Endothelial cell (in vitro differentiated cells): ENCODE measurements at regions not wholly inside any gene's neighbourhood (a gene's known extent, or its start where the extent isn't known, plus 50 kb on each side); places are given as distances from the start of the nearest gene placed in this dataset.
"Not testable (repeated sequence)": the region's sequence is repeated elsewhere in the genome, so short reads cannot be mapped to it uniquely, and the experiment has no call there.

Experiments
- DNase-seq: peaks from one replicate; pipeline ENCODE4 v3.0.0; 2021; ENCODE audit warnings: low spot score
- H3K27ac Mint-ChIP-seq: one replicate; pipeline ENCODE4 v1.8.0; 2021; ENCODE audit warnings: mixed read lengths, inconsistent platforms; ENCODE audit not compliant: unreplicated experiment
- H3K27me3 Mint-ChIP-seq: one replicate; pipeline ENCODE4 v1.8.0; 2021; ENCODE audit warnings: mild to moderate bottlenecking, moderate library complexity, mixed read lengths, inconsistent platforms; ENCODE audit not compliant: unreplicated experiment
- H3K36me3 Mint-ChIP-seq: one replicate; pipeline ENCODE4 v1.8.0; 2021; ENCODE audit warnings: mild to moderate bottlenecking, low read depth, mixed read lengths, inconsistent platforms; ENCODE audit not compliant: unreplicated experiment
- H3K4me1 Mint-ChIP-seq: one replicate; pipeline ENCODE4 v1.8.0; 2021; ENCODE audit warnings: mild to moderate bottlenecking, mixed read lengths, inconsistent platforms; ENCODE audit not compliant: unreplicated experiment
- H3K4me3 Mint-ChIP-seq: one replicate; pipeline ENCODE4 v1.8.0; 2021; ENCODE audit warnings: mild to moderate bottlenecking, mixed read lengths, inconsistent platforms; ENCODE audit not compliant: unreplicated experiment
- H3K9me3 Mint-ChIP-seq: one replicate; pipeline ENCODE4 v1.8.0; 2021; ENCODE audit warnings: mixed read lengths, inconsistent platforms; ENCODE audit not compliant: unreplicated experiment
- TF ChIP-seq, protein P1 (sequence below): fragments of 200-600 bp; sonication (generic); IDR thresholded peaks from one replicate; pipeline ENCODE4 v1.5.0; 2021; ENCODE audit warnings: antibody characterized with exemption; ENCODE audit not compliant: unreplicated experiment

DNA sequence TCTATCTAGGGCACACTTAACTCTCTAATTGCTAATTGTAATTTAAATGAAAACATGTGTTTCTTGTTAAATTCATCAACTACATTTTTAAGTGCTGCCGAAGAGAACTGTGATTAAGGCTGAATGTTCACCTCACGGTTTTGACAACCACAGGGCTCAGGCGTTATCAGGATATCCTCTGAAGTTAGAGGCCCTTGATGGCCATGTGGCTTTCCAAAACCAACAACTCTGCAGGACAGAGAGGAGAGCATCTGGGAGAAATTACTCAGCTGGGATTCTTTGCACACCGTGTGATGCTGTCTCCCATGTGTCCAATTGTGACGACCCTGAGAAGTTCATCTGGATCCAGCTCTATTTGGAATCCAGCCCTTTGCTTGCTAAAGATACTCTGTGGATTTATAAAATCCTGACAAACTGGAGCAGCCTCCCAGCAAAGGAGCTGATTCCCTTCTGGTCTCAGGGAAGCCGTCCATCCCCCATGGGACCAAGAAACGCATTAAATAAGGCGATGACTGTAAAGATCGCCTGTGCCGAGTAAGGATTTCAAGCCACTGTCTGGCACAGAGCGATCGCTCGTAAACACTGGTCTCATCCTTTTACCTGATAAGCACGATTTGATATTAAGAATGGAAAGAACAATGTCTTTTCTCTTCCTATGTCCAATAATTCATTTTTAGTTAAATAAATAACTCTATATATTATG lies 401.1 kb downstream of the CD83 start:
- Mint-ChIP-seq H3K4me1 (peaks cover 6% of the 10 kb centered on the region), H3K4me3 (no peak overlapping the region), H3K27ac (no peak overlapping the region), H3K27me3 (no peaks in the 10 kb centered on the region), H3K9me3 (no peaks in the 10 kb centered on the region), H3K36me3 (no peaks in the 10 kb centered on the region)
- TF ChIP-seq, protein P1, sequence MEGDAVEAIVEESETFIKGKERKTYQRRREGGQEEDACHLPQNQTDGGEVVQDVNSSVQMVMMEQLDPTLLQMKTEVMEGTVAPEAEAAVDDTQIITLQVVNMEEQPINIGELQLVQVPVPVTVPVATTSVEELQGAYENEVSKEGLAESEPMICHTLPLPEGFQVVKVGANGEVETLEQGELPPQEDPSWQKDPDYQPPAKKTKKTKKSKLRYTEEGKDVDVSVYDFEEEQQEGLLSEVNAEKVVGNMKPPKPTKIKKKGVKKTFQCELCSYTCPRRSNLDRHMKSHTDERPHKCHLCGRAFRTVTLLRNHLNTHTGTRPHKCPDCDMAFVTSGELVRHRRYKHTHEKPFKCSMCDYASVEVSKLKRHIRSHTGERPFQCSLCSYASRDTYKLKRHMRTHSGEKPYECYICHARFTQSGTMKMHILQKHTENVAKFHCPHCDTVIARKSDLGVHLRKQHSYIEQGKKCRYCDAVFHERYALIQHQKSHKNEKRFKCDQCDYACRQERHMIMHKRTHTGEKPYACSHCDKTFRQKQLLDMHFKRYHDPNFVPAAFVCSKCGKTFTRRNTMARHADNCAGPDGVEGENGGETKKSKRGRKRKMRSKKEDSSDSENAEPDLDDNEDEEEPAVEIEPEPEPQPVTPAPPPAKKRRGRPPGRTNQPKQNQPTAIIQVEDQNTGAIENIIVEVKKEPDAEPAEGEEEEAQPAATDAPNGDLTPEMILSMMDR, result no peak
- DNase-seq, result no peak

DNA sequence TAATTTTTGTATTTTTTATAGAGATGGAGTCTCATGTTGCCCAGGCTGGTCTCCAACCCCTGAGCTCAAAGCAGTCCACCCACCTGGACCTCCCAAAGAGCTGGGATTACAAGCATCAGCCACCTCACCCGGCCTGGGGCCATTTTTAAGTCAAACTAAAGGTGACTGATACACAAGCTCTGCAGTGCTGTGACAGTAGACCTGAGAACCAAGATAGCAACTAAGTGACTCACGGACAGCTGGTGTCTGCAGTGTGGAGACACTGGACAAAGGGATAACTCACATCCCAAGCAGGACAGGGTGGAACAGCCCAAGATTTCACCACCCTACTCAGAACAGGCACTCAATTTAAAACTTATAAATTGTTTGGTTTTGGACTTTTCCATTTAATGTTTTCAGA lies 402.5 kb downstream of the CD83 start:
- TF ChIP-seq, protein P1, result no peak
- Mint-ChIP-seq H3K9me3 (no peaks in the 10 kb centered on the region), H3K4me3 (no peak overlapping the region), H3K27ac (no peak overlapping the region), H3K4me1 (no peaks in the 10 kb centered on the region), H3K27me3 (no peaks in the 10 kb centered on the region), H3K36me3 (no peaks in the 10 kb centered on the region)
- DNase-seq, result no peak

DNA sequence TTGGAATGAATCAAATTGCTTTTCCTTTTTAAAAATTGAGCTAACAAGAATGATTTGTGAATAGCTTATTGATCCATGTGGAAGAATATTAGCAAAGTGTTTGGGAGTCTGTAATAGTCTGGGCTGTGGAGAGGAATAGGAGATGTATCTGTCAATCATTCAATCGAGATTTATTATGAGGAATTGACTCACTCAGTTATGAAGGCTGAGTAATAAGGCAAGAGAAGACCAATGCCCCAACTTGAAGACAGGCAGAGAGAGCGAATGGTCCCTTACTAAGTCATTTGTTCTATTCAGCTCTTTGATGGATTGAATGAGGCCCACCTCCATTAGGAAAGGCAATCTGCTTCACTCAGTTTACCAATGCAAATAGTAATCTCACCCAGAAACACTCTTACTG lies 403.0 kb downstream of the CD83 start:
- no peak for DNase-seq
- H3K36me3 Mint-ChIP-seq, result no peaks in the 10 kb centered on the region
- no peaks in the 10 kb centered on the region for H3K27me3 Mint-ChIP-seq
- H3K4me1 Mint-ChIP-seq, result no peaks in the 10 kb centered on the region
- H3K4me3 Mint-ChIP-seq, result no peak overlapping the region
- H3K9me3 Mint-ChIP-seq, result no peaks in the 10 kb centered on the region
- TF ChIP-seq, protein P1, result no peak
- no peak overlapping the region for H3K27ac Mint-ChIP-seq

DNA sequence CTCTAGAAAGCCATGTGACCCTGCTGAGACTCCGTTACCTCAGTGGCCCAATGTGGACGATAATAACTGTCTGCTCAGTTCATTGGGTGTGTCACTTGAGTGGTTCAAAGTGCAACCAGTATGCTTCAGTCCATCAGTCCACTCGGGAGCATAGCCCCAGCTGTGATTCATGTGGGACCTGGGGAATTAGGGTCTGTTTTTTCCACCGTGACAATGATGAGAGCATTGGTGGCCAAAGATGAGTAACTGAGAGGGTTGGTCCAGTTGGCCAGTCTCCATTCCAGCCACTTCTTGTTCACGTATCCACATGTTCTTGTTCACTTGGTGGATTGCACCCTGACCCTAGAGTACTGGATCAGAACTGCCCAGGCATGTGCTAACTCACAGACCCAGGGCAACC lies 403.6 kb downstream of the CD83 start:
- H3K36me3 Mint-ChIP-seq, result no peaks in the 10 kb centered on the region

DNA sequence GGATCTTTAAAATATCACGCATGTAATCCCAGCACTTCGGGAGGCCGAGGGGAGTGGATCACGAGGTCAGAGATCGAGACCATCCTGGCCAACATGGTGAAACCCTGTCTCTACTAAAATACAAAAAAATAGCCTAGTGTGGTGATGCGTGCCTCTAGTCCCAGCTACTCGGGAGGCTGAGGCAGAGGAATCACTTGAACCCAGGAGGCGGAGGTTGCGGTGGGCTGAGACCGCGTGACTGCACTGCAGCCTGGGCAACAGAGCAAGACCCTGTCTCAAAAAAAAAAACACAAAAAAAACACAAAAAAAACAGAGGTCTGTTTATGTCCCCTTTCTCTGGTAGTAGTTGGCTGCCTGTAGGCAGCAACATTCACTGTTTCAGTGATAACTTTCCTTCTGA lies 404.3 kb downstream of the CD83 start:
- not testable (repeated sequence) for H3K4me3 Mint-ChIP-seq, DNase-seq, H3K9me3 Mint-ChIP-seq, H3K27me3 Mint-ChIP-seq, H3K36me3 Mint-ChIP-seq, H3K4me1 Mint-ChIP-seq, H3K27ac Mint-ChIP-seq

More for the DNA sequence above, 403.6 kb downstream of the CD83 start:
- H3K27ac Mint-ChIP-seq, result no peak overlapping the region
- no peak overlapping the region for H3K4me3 Mint-ChIP-seq
- no peaks in the 10 kb centered on the region for H3K27me3 Mint-ChIP-seq
- no peaks in the 10 kb centered on the region for H3K4me1 Mint-ChIP-seq
- H3K9me3 Mint-ChIP-seq, result no peaks in the 10 kb centered on the region
- TF ChIP-seq, protein P1, result no peak
- DNase-seq, result no peak
